Kidney epithelial cell (primary cell): ENCODE measurements at regions not wholly inside any gene's neighbourhood (a gene's known extent, or its start where the extent isn't known, plus 50 kb on each side); places are given as distances from the start of the nearest gene placed in this dataset.

Experiments
- DNase-seq: peaks from one replicate; pipeline ENCODE4 v3.0.0-alpha.2; 2010; ENCODE audit warnings: low read depth
- H3K27me3 ChIP-seq: 2 replicates; pipeline ENCODE4 v1.6.0; 2011; ENCODE audit warnings: low read length; ENCODE audit not compliant: control insufficient read depth, insufficient read depth
- H3K36me3 ChIP-seq: 2 replicates; pipeline ENCODE4 v1.5.1; 2011; ENCODE audit warnings: low read length; ENCODE audit not compliant: control insufficient read depth, insufficient read depth
- H3K4me3 ChIP-seq: 2 replicates; pipeline ENCODE4 v1.5.1; 2011; ENCODE audit warnings: low read depth, mild to moderate bottlenecking, control low read depth, low read length
- CTCF ChIP-seq: IDR thresholded peaks from 2 replicates; pipeline ENCODE4 v1.5.1; 2011; ENCODE audit warnings: mild to moderate bottlenecking, moderate library complexity, low read length, control low read depth, inconsistent platforms; ENCODE audit not compliant: insufficient read depth, poor library complexity, severe bottlenecking

- peak; percentile 12 for DNase-seq
- no peak for TF ChIP-seq CTCF
- Histone ChIP-seq H3K36me3 (no peaks in the 10 kb centered on the region), H3K4me3 (no peak overlapping the region), H3K27me3 (no peaks in the 10 kb centered on the region)
Observed at GRCh38 chr6:10266061-10266460, 148.8 kb downstream of the TFAP2A start.

GRCh38 chr6:10262505-10262904, 152.4 kb downstream of the TFAP2A start:
- no peaks in the 10 kb centered on the region for H3K27me3 ChIP-seq
- no peak overlapping the region for H3K4me3 ChIP-seq
- no peak for DNase-seq
- no peaks in the 10 kb centered on the region for H3K36me3 ChIP-seq
- TF ChIP-seq CTCF = no peak

- Histone ChIP-seq H3K4me3 (no peak overlapping the region), H3K36me3 (no peaks in the 10 kb centered on the region), H3K27me3 (no peaks in the 10 kb centered on the region)
- TF ChIP-seq CTCF = no peak
- no peak for DNase-seq
Observed at GRCh38 chr6:10259671-10260070, 155.2 kb downstream of the TFAP2A start.

- Histone ChIP-seq H3K36me3 (no peaks in the 10 kb centered on the region), H3K27me3 (no peaks in the 10 kb centered on the region), H3K4me3 (no peak overlapping the region)
- no peak for TF ChIP-seq CTCF
- no peak for DNase-seq
Observed at GRCh38 chr6:10258341-10258740, 156.5 kb downstream of the TFAP2A start.

- Histone ChIP-seq H3K36me3 (no peaks in the 10 kb centered on the region), H3K27me3 (no peaks in the 10 kb centered on the region), H3K4me3 (no peak overlapping the region)
- TF ChIP-seq CTCF = peak; percentile 52
- no peak for DNase-seq
Observed at GRCh38 chr6:10256113-10256690, 158.7 kb downstream of the TFAP2A start.

- DNase-seq = no peak
- no peaks in the 10 kb centered on the region for H3K27me3 ChIP-seq
- no peak for TF ChIP-seq CTCF
- H3K4me3 ChIP-seq = no peak overlapping the region
- H3K36me3 ChIP-seq = no peaks in the 10 kb centered on the region
Observed at GRCh38 chr6:10250655-10251220, 164.1 kb downstream of the TFAP2A start.
